K562 (cell line): ENCODE measurements at regions not wholly inside any gene's neighbourhood (a gene's known extent, or its start where the extent isn't known, plus 50 kb on each side); places are given as distances from the start of the nearest gene placed in this dataset.

Experiments
- ATAC-seq: fragments of 200-7000 bp; cut with Tn5 transposase; 3 replicates; pipeline ENCODE4 v1.9.1; 2020; ENCODE audit warnings: moderate library complexity
- BruUV-seq: library from RNA; stranded (reverse); fragments of 400-500 nt; replicated peaks from 2 replicates; lab custom pipeline; 2021; lab: Mats Ljungman, UMichigan
- CTCF ChIA-PET: fragments of 300-600 bp; formaldehyde crosslinking; extraction: SDS; loops from one replicate; lab custom pipeline; 2021; ENCODE audit warnings: low intra/inter-chr PET ratio; lab: Yijun Ruan, JAX
- POLR2A ChIA-PET: fragments of 300-600, 350-650 bp; sonication (Branson Sonifier 250); formaldehyde crosslinking; extraction: SDS; loops from one replicate; lab custom pipeline; 2021; ENCODE audit warnings: antibody characterized with exemption, inconsistent platforms; lab: Yijun Ruan, JAX
- DNase-seq, 4 experiments: peaks; one replicate each; pipeline versions ENCODE4 v3.0.0 to v3.0.0-alpha.2; 2011 to 2018; ENCODE audit warnings: low spot score in 3 of 4, mixed read lengths in 3 of 4; ENCODE audit errors: extremely low read depth in 1 of 4
- FAIRE-seq: peaks from 2 replicates; lab custom pipeline; 2011; peaks lifted over from hg19 to GRCh38; lab: Jason Lieb, UNC
- H2AFZ ChIP-seq: 2 replicates; pipeline ENCODE4 v1.6.0; 2011; ENCODE audit warnings: low read depth, low read length, control low read depth, inconsistent platforms
- H3K27ac ChIP-seq: fragments of 200-600 bp; 3 replicates; pipeline ENCODE4 v1.8.0; 2011; ENCODE audit warnings: low read depth, mild to moderate bottlenecking, control low read depth, inconsistent platforms, low read length, moderate library complexity, mixed read lengths; ENCODE audit errors: extremely low read depth
- H3K27me3 ChIP-seq, 2 experiments: fragments of 300-600 bp in 1 of 2; 2 replicates in 1 of 2; 3 replicates in 1 of 2; pipeline versions ENCODE4 v1.6.0 to v1.8.0; 2011; ENCODE audit warnings: inconsistent platforms in 2 of 2, low read length in 2 of 2, mild to moderate bottlenecking in 1 of 2, mixed read lengths in 1 of 2, moderate library complexity in 1 of 2; ENCODE audit not compliant: control insufficient read depth in 2 of 2, insufficient read depth in 2 of 2
- H3K36me3 ChIP-seq: fragments of 300-600 bp; 3 replicates; pipeline ENCODE4 v1.8.0; 2011; ENCODE audit warnings: mild to moderate bottlenecking, low read length, inconsistent platforms; ENCODE audit not compliant: control insufficient read depth, insufficient read depth
- H3K4me1 ChIP-seq, 2 experiments: fragments of 200-600 bp in 1 of 2; replicated peaks in 1 of 2; 2 replicates in 1 of 2; 3 replicates in 1 of 2; pipeline versions ENCODE4 v1.5.1 to v1.8.0; 2011; ENCODE audit warnings: inconsistent platforms in 2 of 2, low read length in 2 of 2, mild to moderate bottlenecking in 1 of 2, mixed read lengths in 1 of 2, moderate library complexity in 1 of 2; ENCODE audit not compliant: control insufficient read depth in 2 of 2, insufficient read depth in 2 of 2
- H3K4me2 ChIP-seq: 2 replicates; pipeline ENCODE4 v1.6.1; 2011; ENCODE audit warnings: low read length, control low read depth, inconsistent platforms, mixed read lengths; ENCODE audit not compliant: insufficient read depth
- H3K4me3 ChIP-seq: fragments of 200-600 bp; sonication (generic), shearing (Covaris generic); 2 replicates; pipeline ENCODE4 v1.5.1; 2016; ENCODE audit warnings: control low read depth, inconsistent platforms
- H3K79me2 ChIP-seq: fragments of 200-600 bp; 3 replicates; pipeline ENCODE4 v1.8.0; 2011; ENCODE audit warnings: low read length, inconsistent platforms; ENCODE audit not compliant: control insufficient read depth, insufficient read depth
- H3K9ac ChIP-seq, 2 experiments: 2 replicates each; pipeline versions ENCODE4 v1.6.0 to v1.6.1; 2011; ENCODE audit warnings: low read depth in 2 of 2, low read length in 2 of 2, control low read depth in 1 of 2, inconsistent platforms in 1 of 2, mild to moderate bottlenecking in 1 of 2, mixed read lengths in 1 of 2; ENCODE audit not compliant: insufficient read depth in 1 of 2
- H3K9me1 ChIP-seq: one replicate; pipeline ENCODE4 v1.6.0; 2011; ENCODE audit warnings: inconsistent platforms, mild to moderate bottlenecking, low read length, moderate library complexity; ENCODE audit not compliant: control insufficient read depth, insufficient read depth
- H3K9me3 ChIP-seq: replicated peaks from 2 replicates; pipeline ENCODE4 v1.5.1; 2011; ENCODE audit warnings: low read depth, low read length, inconsistent platforms; ENCODE audit not compliant: control insufficient read depth, insufficient read depth
- H4K20me1 ChIP-seq: replicated peaks from 2 replicates; pipeline ENCODE4 v1.6.1; 2011; ENCODE audit warnings: low read length, inconsistent platforms, mixed read lengths; ENCODE audit not compliant: control insufficient read depth, insufficient read depth
- BRF1 ChIP-seq: IDR thresholded peaks from 3 replicates; pipeline ENCODE4 v1.6.1; 2011; ENCODE audit warnings: borderline replicate concordance, mild to moderate bottlenecking; ENCODE audit not compliant: insufficient read length; ENCODE audit errors: extremely low read depth
- ETV5 ChIP-seq: sonication (generic); formaldehyde crosslinking; IDR thresholded peaks from 2 replicates; pipeline ENCODE4 v1.4.0; 2020; ENCODE audit warnings: low read depth, mild to moderate bottlenecking, missing genetic modification reagents
- FOXJ3 ChIP-seq: sonication (generic); formaldehyde crosslinking; IDR thresholded peaks from 2 replicates; pipeline ENCODE4 v1.4.0; 2020; ENCODE audit warnings: mild to moderate bottlenecking, missing genetic modification reagents
- HDAC6 ChIP-seq: IDR thresholded peaks from 2 replicates; pipeline ENCODE4 v1.6.1; 2012; ENCODE audit warnings: low read depth, mild to moderate bottlenecking, control low read depth, inconsistent platforms, low read length, moderate library complexity
- XRCC3 ChIP-seq: fragments of 450-650 bp; IDR thresholded peaks from 2 replicates; pipeline ENCODE4 v1.6.1; 2017; ENCODE audit warnings: mild to moderate bottlenecking, moderate library complexity
- ZEB2 ChIP-seq: fragments of 450-650 bp; IDR thresholded peaks from 2 replicates; pipeline ENCODE4 v1.6.1; 2016
- WGBS: fragments of 100-300 bp; shearing (Covaris generic); methylation state at CpG from one replicate; pipeline ENCODE4 v1.1.6; 2016; ENCODE audit warnings: low coverage, mixed read lengths; ENCODE audit not compliant: insufficient coverage; ENCODE audit errors: missing lambda C conversion rate; 5-methylcytosine and 5-hydroxymethylcytosine counted together
- in situ Hi-C: fragments of 300-500 bp; cut with MboI; formaldehyde crosslinking; loops from 4 replicates; pipeline ENCODE4 v1.15.0; 2018; ENCODE audit warnings: inconsistent platforms, mixed read lengths
- intact Hi-C: fragments of 100-400 bp; cut with micrococcal nuclease; formaldehyde crosslinking; loops from 2 replicates; pipeline ENCODE4 v1.14.2; 2022
- TF ChIP-seq, protein P1 (sequence below), 2 experiments: IDR thresholded peaks; 2 replicates each; pipeline ENCODE4 v1.6.1; 2012; ENCODE audit warnings: improper control_type of control experiment in 2 of 2, low read depth in 2 of 2, low read length in 2 of 2, borderline replicate concordance in 1 of 2

DNA sequence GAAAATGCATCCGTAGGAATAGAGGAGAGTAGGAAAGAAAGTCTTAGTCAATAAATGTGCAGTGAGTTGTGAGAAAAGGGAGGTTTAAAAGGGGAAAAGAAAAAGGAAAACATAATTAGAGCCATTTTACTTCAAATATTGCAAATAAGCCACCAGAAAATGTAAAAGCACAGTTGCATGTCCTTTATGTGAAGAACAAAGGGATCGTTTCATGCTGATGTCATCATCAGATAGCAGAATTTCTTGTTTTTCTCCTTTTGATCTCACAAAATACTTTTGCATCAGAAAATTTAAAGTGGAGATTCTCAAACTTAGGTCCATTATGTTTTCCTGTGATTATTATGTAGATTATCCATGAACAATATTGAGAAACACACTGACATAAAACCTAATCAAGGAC is 166.7 kb downstream of the HAO1 start:
- Histone ChIP-seq H3K4me3 (no peak overlapping the region), H3K4me1 (no peaks in the 10 kb centered on the region), H3K36me3 (no peaks in the 10 kb centered on the region), H3K9ac (no peak overlapping the region), H2AFZ (no peak overlapping the region), H3K27ac (no peak overlapping the region), H3K9me3 (no peaks in the 10 kb centered on the region), H3K4me2 (no peak overlapping the region), H3K27me3 (no peaks in the 10 kb centered on the region), H3K79me2 (no peaks in the 10 kb centered on the region), H3K9me1 (no peaks in the 10 kb centered on the region), H4K20me1 (no peaks in the 10 kb centered on the region)
- ChIA-PET CTCF (no interaction called here), POLR2A (no interaction called here)
- DNase-seq = no peak
- TF ChIP-seq ETV5 (CRISPR knock-in tag) = no peak
- TF ChIP-seq FOXJ3 (CRISPR knock-in tag) = no peak
- no peak for TF ChIP-seq BRF1
- no peak for TF ChIP-seq HDAC6
- no peak for TF ChIP-seq XRCC3
- TF ChIP-seq, protein P1, sequence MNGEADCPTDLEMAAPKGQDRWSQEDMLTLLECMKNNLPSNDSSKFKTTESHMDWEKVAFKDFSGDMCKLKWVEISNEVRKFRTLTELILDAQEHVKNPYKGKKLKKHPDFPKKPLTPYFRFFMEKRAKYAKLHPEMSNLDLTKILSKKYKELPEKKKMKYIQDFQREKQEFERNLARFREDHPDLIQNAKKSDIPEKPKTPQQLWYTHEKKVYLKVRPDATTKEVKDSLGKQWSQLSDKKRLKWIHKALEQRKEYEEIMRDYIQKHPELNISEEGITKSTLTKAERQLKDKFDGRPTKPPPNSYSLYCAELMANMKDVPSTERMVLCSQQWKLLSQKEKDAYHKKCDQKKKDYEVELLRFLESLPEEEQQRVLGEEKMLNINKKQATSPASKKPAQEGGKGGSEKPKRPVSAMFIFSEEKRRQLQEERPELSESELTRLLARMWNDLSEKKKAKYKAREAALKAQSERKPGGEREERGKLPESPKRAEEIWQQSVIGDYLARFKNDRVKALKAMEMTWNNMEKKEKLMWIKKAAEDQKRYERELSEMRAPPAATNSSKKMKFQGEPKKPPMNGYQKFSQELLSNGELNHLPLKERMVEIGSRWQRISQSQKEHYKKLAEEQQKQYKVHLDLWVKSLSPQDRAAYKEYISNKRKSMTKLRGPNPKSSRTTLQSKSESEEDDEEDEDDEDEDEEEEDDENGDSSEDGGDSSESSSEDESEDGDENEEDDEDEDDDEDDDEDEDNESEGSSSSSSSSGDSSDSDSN (IDR thresholded peaks at IDR 0.05; ENCODE audit: borderline replicate concordance in 1 of 2, low read depth in 2 of 2, low read length in 2 of 2) = no peak
- no peak for TF ChIP-seq ZEB2
- BruUV-seq = no TSS peak
- 0% methylated on average over 2 of the region's 2 CpGs for WGBS
- in situ Hi-C loops = no loop called here
- FAIRE-seq = no peak
- intact Hi-C loops = no loop called here
- ATAC-seq = no peak
